Hepatocyte (in vitro differentiated cells): ENCODE measurements at regions not wholly inside any gene's neighbourhood (a gene's known extent, or its start where the extent isn't known, plus 50 kb on each side); places are given as distances from the start of the nearest gene placed in this dataset.

ENCODE experiments used
- EZH2phosphoT487 ChIP-seq: fragments of 200-600 bp; sonication (generic); IDR thresholded peaks from one replicate; pipeline ENCODE4 v1.6.1; 2018; ENCODE audit warnings: antibody characterized with exemption, mild to moderate bottlenecking, low read depth, moderate library complexity; ENCODE audit not compliant: unreplicated experiment, severe bottlenecking
- TF ChIP-seq, protein P1 (sequence below): fragments of 200-600 bp; sonication (generic); IDR thresholded peaks from 2 replicates; pipeline ENCODE4 v1.5.1; 2016; ENCODE audit warnings: antibody characterized with exemption, mild to moderate bottlenecking; ENCODE audit not compliant: poor library complexity

DNA sequence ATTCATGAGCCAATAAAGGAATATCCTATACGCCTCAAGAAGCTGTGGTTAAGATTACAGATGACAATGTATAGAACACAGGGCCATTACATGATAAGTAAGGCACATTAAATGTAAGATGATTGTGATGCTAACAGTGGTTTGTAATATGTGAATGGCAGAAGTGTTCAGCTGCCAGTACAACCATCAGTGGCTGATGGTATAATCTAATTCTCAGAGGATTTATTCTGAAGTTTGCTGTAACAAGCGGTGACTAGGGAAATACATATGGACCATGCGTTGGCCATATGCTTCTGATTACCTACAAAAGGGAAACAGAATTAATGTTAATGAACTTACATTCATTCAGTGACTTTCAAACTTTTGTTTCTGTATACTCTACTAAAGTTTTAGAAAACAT, 750.8 kb upstream of the KLHL29 start:
- TF ChIP-seq, protein P1, sequence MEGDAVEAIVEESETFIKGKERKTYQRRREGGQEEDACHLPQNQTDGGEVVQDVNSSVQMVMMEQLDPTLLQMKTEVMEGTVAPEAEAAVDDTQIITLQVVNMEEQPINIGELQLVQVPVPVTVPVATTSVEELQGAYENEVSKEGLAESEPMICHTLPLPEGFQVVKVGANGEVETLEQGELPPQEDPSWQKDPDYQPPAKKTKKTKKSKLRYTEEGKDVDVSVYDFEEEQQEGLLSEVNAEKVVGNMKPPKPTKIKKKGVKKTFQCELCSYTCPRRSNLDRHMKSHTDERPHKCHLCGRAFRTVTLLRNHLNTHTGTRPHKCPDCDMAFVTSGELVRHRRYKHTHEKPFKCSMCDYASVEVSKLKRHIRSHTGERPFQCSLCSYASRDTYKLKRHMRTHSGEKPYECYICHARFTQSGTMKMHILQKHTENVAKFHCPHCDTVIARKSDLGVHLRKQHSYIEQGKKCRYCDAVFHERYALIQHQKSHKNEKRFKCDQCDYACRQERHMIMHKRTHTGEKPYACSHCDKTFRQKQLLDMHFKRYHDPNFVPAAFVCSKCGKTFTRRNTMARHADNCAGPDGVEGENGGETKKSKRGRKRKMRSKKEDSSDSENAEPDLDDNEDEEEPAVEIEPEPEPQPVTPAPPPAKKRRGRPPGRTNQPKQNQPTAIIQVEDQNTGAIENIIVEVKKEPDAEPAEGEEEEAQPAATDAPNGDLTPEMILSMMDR, result no peak
- TF ChIP-seq EZH2phosphoT487, result no peak
